ENCODE measurements at regions not wholly inside any gene's neighbourhood (a gene's known extent, or its start where the extent isn't known, plus 50 kb on each side); places are given as distances from the start of the nearest gene placed in this dataset.

DNA sequence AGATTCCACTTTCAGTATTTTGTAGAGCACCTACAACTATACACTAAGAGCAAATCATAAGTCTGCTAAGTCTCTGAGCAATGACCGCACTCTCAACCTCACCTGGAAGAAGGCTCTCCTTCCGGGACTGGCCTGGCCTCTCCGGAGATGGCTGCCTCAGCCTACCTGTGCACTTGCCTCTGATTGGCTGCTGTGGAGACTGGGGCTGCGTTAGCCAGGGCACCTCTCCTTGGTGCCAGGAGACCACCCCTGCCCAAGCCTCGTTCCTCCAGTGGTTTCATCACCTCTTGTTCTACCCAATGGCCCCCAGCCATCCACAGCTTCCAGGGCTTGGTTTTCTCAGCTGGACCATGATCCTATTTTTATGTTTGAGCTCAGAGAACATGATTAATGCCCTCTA, 64.7 kb upstream of the JDP2 start:
- ChIA-PET POLR2A (ENCODE audit: unreplicated experiment) (no interaction called here), CTCF (no interaction called here)
- no peaks in the 10 kb centered on the region for H4K20me1 ChIP-seq (ENCODE audit: insufficient read depth, low read length)
- no peaks in the 10 kb centered on the region for H3K36me3 ChIP-seq (ENCODE audit: control insufficient read depth, insufficient read depth, low read length)
- H3K18ac ChIP-seq (ENCODE audit: low read depth, low read length): no peak overlapping the region
- no peak overlapping the region for H4K91ac ChIP-seq (ENCODE audit: insufficient read depth, low read depth, low read length)
- no peaks in the 10 kb centered on the region for H3K79me1 ChIP-seq (ENCODE audit: low read depth in 1 of 2, low read length in 2 of 2)
- ATAC-seq (ENCODE audit: low read depth): no peak
- H3K27ac ChIP-seq (ENCODE audit: insufficient read depth, low read length): no peak overlapping the region
- peaks cover 7% of the 10 kb centered on the region; the same call in 1 of the 2 replicates for H3K4me1 ChIP-seq (ENCODE audit: control insufficient read depth, insufficient read depth, low read length)
- H2BK20ac ChIP-seq (ENCODE audit: low read depth, low read length): no peak overlapping the region
- H2BK120ac ChIP-seq (ENCODE audit: low read depth, low read length): no peak overlapping the region
- no peak overlapping the region for H3K9ac ChIP-seq (ENCODE audit: low read depth, low read length)
- no peak overlapping the region for H3K56ac ChIP-seq (ENCODE audit: extremely low read depth, insufficient read depth, low read length)
- dilution Hi-C loops (cut with HindIII; ENCODE audit: low sequenced_read_pairs, unreplicated experiment): no loop called here
- WGBS, 2 experiments (ENCODE audit: extremely low coverage in 2 of 2, insufficient read length in 1 of 2): 93% methylated on average over 2 of the region's 5 CpGs; no CpG with 5 or more reads in 1 of the 2 experiments
- no peak for TF ChIP-seq BHLHE40 (IDR thresholded peaks at IDR 0.05; ENCODE audit: low read depth, low read length)
- no peak for TF ChIP-seq RAD21 (IDR thresholded peaks at IDR 0.05; ENCODE audit: low read length)
- no peaks in the 10 kb centered on the region for H3K9me3 ChIP-seq (ENCODE audit: control insufficient read depth, insufficient read depth, low read length)
- H4K8ac ChIP-seq (ENCODE audit: low read depth in 2 of 2, low read length in 2 of 2): no peak overlapping the region
- no peak overlapping the region for H3K4me3 ChIP-seq (ENCODE audit: insufficient read depth, low read depth, low read length)
- no TSS peak for BruUV-seq (replicated peaks)
- DNase-seq: no peak
- H4K5ac ChIP-seq (ENCODE audit: low read depth, low read length): no peak overlapping the region
- H3K27me3 ChIP-seq (ENCODE audit: control insufficient read depth, insufficient read depth, low read length): peaks cover 45% of the 10 kb centered on the region
- intact Hi-C loops (cut with micrococcal nuclease): no loop called here
- no peak overlapping the region for H2BK5ac ChIP-seq (ENCODE audit: low read depth, low read length, poor library complexity, severe bottlenecking)
- H3K4me2 ChIP-seq (ENCODE audit: low read depth, low read length): no peak overlapping the region
- H3K4ac ChIP-seq (ENCODE audit: low read depth, low read length): no peak overlapping the region
- no peak overlapping the region for H3K23ac ChIP-seq (ENCODE audit: low read depth, low read length)
- H3K14ac ChIP-seq (replicated peaks; ENCODE audit: low read depth, low read length): no peak overlapping the region
- no peak overlapping the region for H2BK15ac ChIP-seq (ENCODE audit: low read depth, low read length)
- no peak overlapping the region for H2AK9ac ChIP-seq (replicated peaks; ENCODE audit: low read depth, low read length, poor library complexity)
- H2AFZ ChIP-seq (replicated peaks; ENCODE audit: low read length, poor library complexity): no peak overlapping the region
- peaks cover 4% of the 10 kb centered on the region; the same call in 1 of the 2 replicates for H3K9me1 ChIP-seq (ENCODE audit: insufficient read depth, low read length)
- in situ Hi-C loops (cut with MboI; ENCODE audit: low sequenced_read_pairs): no loop called here
- no peak overlapping the region for H2AK5ac ChIP-seq (ENCODE audit: low read depth, low read length)
